ENCODE measurements at regions not wholly inside any gene's neighbourhood (a gene's known extent, or its start where the extent isn't known, plus 50 kb on each side); places are given as distances from the start of the nearest gene placed in this dataset.

GRCh38 chr7:53789741-53790140 is 752.4 kb upstream of the VSTM2A start:
- intact Hi-C loops (cut with micrococcal nuclease; ENCODE audit: unreplicated experiment) (no loop called here), in situ Hi-C loops (cut with HindIII; ENCODE audit: low pct_unique_long_range_greater_than_20kb, low sequenced_read_pairs) (no loop called here)
- Histone ChIP-seq H3K4me1 (ENCODE audit: control insufficient read depth, insufficient read depth, low read length) (no peaks in the 10 kb centered on the region), H3K4me3 (ENCODE audit: low read depth in 2 of 2, low read length in 2 of 2) (no peak overlapping the region), H3K36me3 (ENCODE audit: control insufficient read depth, insufficient read depth, low read length) (no peaks in the 10 kb centered on the region), H3K9me3 (ENCODE audit: control insufficient read depth, insufficient read depth, low read depth, low read length) (peaks cover 4% of the 10 kb centered on the region; the same call in 1 of the 2 replicates), H3K27me3 (ENCODE audit: control insufficient read depth, insufficient read depth, low read length) (no peaks in the 10 kb centered on the region), H3K27ac (ENCODE audit: low read length) (no peak overlapping the region)
- CTCF ChIA-PET = no interaction called here
- no TSS peak for BruUV-seq (replicated peaks)
- DNase-seq (ENCODE audit: low read depth, low spot score) (no peak), ATAC-seq (no peak)
- POLR2A ChIA-PET = no interaction called here
- TF ChIP-seq SIN3A (IDR thresholded peaks at IDR 0.05; ENCODE audit: borderline replicate concordance, insufficient read depth, low read depth, low read length) (no peak), POLR2AphosphoS5 (IDR thresholded peaks at IDR 0.05; ENCODE audit: low read depth, low read length) (no peak), CTCF (IDR thresholded peaks at IDR 0.05) (no peak), REST (IDR thresholded peaks at IDR 0.05; ENCODE audit: insufficient read depth in 1 of 2, low read depth in 2 of 2, low read length in 1 of 2) (no peak), TCF7L2 (IDR thresholded peaks at IDR 0.05; ENCODE audit: low read depth, low read length) (no peak)

- intact Hi-C loops (cut with micrococcal nuclease; ENCODE audit: unreplicated experiment) (no loop called here), in situ Hi-C loops (cut with HindIII; ENCODE audit: low pct_unique_long_range_greater_than_20kb, low sequenced_read_pairs) (no loop called here)
- no peak for DNase-seq (ENCODE audit: low read depth, low spot score)
- TF ChIP-seq REST (IDR thresholded peaks at IDR 0.05; ENCODE audit: insufficient read depth in 1 of 2, low read depth in 2 of 2, low read length in 1 of 2) = no peak
- TF ChIP-seq CTCF (IDR thresholded peaks at IDR 0.05) = no peak
- no peak for TF ChIP-seq POLR2AphosphoS5 (IDR thresholded peaks at IDR 0.05; ENCODE audit: low read depth, low read length)
- no peak for TF ChIP-seq SIN3A (IDR thresholded peaks at IDR 0.05; ENCODE audit: borderline replicate concordance, insufficient read depth, low read depth, low read length)
- TF ChIP-seq TCF7L2 (IDR thresholded peaks at IDR 0.05; ENCODE audit: low read depth, low read length) = no peak
- Histone ChIP-seq H3K9me3 (ENCODE audit: control insufficient read depth, insufficient read depth, low read depth, low read length) (no peaks in the 10 kb centered on the region), H3K4me3 (ENCODE audit: low read depth in 2 of 2, low read length in 2 of 2) (no peak overlapping the region), H3K4me1 (ENCODE audit: control insufficient read depth, insufficient read depth, low read length) (no peaks in the 10 kb centered on the region), H3K27ac (ENCODE audit: low read length) (no peak overlapping the region), H3K36me3 (ENCODE audit: control insufficient read depth, insufficient read depth, low read length) (no peaks in the 10 kb centered on the region), H3K27me3 (ENCODE audit: control insufficient read depth, insufficient read depth, low read length) (no peaks in the 10 kb centered on the region)
- ChIA-PET POLR2A (no interaction called here), CTCF (no interaction called here)
- ATAC-seq = no peak
- no TSS peak for BruUV-seq (replicated peaks)
These were observed 747.4 kb upstream of the VSTM2A start for GRCh38 chr7:53794816-53795215.
